ENCODE measurements at regions not wholly inside any gene's neighbourhood (a gene's known extent, or its start where the extent isn't known, plus 50 kb on each side); places are given as distances from the start of the nearest gene placed in this dataset.
"Not testable (repeated sequence)": the region's sequence is repeated elsewhere in the genome, so short reads cannot be mapped to it uniquely, and the experiment has no call there.

- H3K27ac ChIP-seq: no peak overlapping the region
- no peak overlapping the region for H3K4me3 ChIP-seq
Observed at GRCh38 chr9:22969350-22969979, 522.8 kb downstream of the DMRTA1 start.

DNA sequence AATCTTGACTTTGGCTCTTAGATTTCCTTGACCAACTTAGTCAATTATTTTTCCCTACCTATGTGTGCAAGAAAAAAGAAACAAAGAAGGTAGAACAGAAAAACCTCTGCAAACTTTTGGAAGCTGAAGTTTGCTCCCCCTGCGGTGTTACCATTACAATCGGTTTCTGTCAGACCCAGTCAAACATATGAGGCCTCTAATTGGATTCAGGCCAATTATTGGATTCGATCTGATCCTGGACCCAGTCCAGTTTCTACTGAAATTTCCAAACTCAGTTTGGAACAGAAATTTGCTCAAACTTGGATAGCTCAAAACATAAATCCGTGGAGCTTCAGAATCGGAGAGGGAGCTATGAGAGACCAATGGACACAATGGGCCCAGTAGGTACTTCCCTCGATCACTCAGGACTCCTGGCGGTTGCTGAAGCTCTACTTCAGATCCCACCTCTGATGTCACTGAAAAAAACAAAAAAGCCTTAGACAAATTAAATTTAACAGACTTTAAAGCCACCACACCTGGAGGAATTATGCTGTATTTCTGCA, 523.9 kb downstream of the DMRTA1 start:
- H3K27ac ChIP-seq: no peak overlapping the region
- no peak overlapping the region for H3K4me3 ChIP-seq

GRCh38 chr9:22975951-22976350, 529.3 kb downstream of the DMRTA1 start:
- Histone ChIP-seq H3K4me3 (no peak overlapping the region), H3K27ac (no peak overlapping the region)

- Histone ChIP-seq H3K27ac (no peak overlapping the region), H3K4me3 (no peak overlapping the region)
Observed at GRCh38 chr9:22976454-22976853, 529.8 kb downstream of the DMRTA1 start.

DNA sequence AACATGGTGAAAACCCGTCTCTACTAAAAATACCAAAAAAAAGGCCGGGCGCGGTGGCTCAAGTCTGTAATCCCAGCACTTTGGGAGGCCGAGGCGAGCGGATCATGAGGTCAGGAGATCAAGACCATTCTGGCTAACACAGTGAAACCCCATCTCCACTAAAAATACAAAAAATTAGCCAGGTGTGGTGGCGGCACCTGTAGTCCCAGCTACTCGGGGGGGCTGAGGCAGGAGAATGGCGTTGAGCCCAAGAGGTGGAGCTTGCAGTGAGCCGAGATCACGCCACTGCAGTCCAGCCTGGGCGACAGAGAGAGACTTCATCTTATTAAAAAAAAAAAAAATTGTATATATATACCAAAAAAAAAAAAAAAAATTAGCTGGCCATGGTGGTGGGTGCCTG, 533.8 kb downstream of the DMRTA1 start:
- H3K4me3 ChIP-seq, H3K27ac ChIP-seq: not testable (repeated sequence)

- H3K4me3 ChIP-seq: no peak overlapping the region
- H3K27ac ChIP-seq: no peak overlapping the region
Observed at GRCh38 chr9:22986556-22986955, 539.9 kb downstream of the DMRTA1 start.

DNA sequence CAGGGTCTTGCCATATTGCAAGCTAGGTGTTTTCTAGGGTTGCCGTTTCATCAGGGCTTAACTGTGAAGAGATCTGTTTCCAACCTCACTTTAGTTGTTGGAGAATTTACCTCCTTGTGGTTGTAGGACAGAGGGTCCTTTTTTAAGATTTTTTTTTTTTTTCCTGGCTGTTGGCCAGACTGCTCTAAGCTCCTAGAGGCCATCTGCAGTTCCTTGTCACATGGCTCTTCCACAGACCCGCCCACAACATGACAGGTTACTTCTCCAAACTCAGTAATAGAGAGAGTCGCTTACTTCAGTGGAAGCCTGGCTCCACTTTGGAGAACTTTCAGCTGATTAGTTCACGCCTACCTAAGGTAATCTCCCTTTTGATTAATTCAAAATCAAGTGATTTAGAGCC, 543.7 kb downstream of the DMRTA1 start:
- no peak overlapping the region for H3K27ac ChIP-seq
- no peak overlapping the region for H3K4me3 ChIP-seq

- H3K4me3 ChIP-seq: no peak overlapping the region
- H3K27ac ChIP-seq: no peak overlapping the region
Observed at GRCh38 chr9:22992780-22993179, 546.2 kb downstream of the DMRTA1 start.

- no peak overlapping the region for H3K27ac ChIP-seq
- no peak overlapping the region for H3K4me3 ChIP-seq
Observed at GRCh38 chr9:22997923-22998322, 551.3 kb downstream of the DMRTA1 start.

GRCh38 chr9:23005156-23005555, 558.5 kb downstream of the DMRTA1 start:
- Histone ChIP-seq H3K4me3 (no peak overlapping the region), H3K27ac (no peak overlapping the region)

GRCh38 chr9:23006127-23006526, 559.5 kb downstream of the DMRTA1 start:
- Histone ChIP-seq H3K4me3 (no peak overlapping the region), H3K27ac (no peak overlapping the region)

DNA sequence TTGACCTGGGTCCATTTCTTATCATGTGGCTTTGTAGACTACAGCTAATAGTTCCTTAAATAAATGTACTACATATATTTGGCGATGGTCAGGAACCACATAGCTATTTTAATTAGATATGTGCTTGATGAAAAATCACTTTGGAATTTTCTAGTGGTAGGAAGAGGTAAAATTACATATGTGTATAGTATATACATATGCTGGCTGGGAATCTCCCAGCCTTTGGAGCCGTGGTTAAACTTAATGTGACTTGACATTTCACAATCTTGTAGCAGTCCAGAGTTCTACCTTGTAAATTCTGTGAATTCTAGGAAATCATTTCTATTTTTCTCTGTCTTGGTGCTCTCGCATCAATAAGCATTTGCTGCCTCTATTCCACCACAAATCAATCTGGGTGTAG, 565.0 kb downstream of the DMRTA1 start:
- Histone ChIP-seq H3K27ac (no peak overlapping the region), H3K4me3 (no peak overlapping the region)

DNA sequence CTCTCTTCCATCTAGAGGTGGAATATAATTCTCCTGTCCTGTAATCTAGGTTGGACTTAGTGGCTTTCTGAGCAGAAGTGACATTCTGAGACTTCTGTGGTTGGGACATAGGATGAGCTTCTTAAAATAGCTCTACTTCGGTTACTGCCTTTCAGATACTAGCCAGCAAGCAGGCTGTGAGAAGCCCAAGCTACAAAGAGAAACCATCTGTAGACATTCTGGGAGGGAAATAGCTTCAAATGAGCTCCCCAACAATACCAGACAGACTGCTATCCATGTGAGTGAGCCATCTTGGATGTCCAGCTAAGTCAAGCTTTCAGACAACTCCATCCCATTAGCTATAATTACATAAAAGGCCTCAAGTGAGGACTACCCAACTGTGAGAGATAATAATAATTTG, 568.9 kb downstream of the DMRTA1 start:
- no peak overlapping the region for H3K27ac ChIP-seq
- no peak overlapping the region for H3K4me3 ChIP-seq

DNA sequence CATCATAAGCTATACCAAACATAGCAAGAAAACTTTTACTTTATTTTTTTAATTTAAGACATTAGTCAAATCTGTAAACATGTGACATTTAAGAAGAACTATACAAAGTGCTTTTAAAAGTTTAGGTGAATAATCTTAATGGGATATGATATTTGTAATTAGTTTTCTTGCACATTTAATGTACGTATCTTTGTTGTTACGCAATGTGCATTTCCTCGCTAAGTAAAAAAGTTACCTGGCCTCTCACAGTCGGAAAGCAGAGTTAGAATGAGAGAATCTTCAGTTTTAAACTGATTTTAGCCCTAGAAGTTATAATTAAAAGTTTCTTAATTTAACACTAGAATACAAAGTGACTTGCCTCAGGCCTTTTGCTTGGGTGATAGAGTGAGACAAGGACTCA, 589.8 kb downstream of the DMRTA1 start:
- Histone ChIP-seq H3K27ac (no peak overlapping the region), H3K4me3 (no peak overlapping the region)

DNA sequence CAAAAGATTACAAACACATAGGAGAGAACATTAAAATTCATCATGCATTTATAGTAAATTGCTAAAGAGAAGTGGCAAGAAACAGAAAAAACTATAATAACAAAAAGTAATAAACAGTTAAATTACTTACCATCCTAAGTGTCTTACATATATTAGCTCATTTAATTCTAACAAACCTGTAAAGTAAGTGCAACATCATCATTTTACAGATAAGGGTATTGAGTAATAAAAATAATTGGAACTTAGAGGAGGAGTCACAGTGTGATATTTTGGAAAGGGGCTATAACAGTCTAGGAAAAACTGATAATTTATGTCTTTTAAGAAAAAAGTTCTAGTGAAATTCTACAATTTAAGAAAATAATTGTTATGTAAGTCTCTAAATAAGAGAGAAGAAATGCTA, 592.8 kb downstream of the DMRTA1 start:
- Histone ChIP-seq H3K4me3 (no peak overlapping the region), H3K27ac (no peak overlapping the region)

DNA sequence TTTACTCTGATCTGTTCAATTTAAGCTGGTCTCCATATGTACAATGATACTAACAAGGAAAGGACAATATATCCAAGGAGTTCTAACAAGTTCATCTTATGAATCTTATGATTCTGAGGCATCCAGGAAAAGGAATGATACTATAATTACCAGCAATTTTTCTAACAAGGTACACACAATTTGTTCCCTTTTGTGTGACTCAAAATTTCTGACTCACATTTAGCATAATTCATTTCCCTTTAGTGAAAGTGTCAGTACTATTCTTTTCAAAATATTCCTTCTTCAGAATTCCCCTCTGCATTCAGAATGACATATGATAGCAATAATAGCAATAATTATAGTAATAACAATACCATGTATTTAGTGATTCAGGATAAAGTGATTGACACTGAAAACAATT, 594.8 kb downstream of the DMRTA1 start:
- Histone ChIP-seq H3K27ac (no peak overlapping the region), H3K4me3 (no peak overlapping the region)

DNA sequence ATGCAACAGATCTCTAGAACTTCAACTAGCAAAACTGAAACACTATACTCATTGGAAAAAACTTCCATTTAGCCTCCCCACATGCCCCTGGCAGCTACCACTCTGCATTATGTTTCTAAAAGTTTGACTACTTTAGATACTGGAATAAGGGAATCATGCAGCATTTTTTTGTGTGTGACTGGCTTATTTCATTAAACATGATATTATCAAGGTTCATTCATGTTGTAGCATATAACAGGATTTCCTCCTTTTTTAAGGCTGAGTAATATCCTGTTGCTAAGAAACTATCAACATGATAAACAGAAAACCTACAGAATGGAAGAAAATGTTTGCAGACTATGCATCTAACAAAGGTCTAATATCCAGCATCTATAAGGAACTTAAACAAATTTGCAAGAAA, 597.9 kb downstream of the DMRTA1 start:
- H3K27ac ChIP-seq: no peak overlapping the region

GRCh38 chr9:23046026-23046425, 599.4 kb downstream of the DMRTA1 start:
- not testable (repeated sequence) for H3K4me3 ChIP-seq, H3K27ac ChIP-seq

More for the DNA sequence above, 597.9 kb downstream of the DMRTA1 start:
- no peak overlapping the region for H3K4me3 ChIP-seq

DNA sequence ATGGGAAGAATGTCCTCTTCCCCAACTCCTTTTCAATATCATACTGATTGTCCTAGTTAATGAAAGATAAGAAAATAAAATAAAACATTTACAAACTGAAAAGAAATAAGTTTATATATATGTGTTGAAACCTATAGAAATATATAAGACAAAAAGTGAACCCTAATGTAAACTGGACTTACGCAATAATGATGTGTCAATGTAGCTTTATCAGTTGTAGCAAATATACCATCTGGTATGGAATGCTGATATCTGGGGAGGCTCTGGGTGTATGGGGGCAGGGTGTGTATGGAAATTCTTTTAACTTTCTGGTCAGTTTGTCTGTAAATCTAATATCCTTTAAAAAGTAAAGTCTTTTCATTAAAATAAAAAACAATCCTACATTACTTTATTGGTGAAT, 603.9 kb downstream of the DMRTA1 start:
- no peak overlapping the region for H3K4me3 ChIP-seq
- no peak overlapping the region for H3K27ac ChIP-seq

DNA sequence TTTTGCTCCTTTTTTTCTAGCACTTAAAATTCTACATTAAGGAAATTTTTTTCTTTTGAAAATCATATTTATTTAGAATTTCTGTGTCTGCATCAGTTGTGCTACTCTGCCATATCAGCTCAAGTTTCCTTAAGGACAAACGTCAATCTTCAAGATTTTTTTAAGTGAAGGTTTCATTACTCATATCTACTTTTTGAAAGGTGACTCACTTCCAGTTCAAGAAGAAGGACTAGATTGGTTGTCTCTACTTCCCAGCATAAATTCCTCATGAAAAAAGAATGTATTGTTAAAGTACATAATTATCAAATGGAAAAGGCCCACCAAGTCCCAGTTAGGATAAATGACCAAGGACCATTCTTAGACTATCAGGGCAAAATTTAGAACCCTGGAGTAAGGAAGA, 626.5 kb downstream of the DMRTA1 start:
- Histone ChIP-seq H3K4me3 (no peak overlapping the region), H3K27ac (no peak overlapping the region)

- no peak overlapping the region for H3K27ac ChIP-seq
Observed at GRCh38 chr9:23079798-23080197, 633.2 kb downstream of the DMRTA1 start.

DNA sequence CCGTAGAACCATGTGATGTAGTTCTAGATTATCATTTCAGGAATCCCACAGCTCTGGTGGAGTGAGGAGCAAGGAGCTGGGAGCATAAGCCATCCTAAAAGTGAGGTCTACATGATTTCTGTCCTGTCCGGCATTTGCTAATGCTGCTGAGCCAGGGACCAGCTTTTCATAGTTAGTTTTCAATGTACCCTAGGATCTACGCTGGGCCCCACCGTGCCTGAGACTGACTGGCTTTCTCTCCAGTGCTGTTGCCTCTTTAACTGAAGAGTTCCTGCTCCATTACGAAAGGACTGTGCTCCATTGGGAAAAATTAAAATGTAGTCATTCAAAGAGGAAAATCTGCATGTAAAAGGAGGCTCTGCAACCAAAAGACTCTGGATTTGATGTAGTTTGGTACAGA, 634.8 kb downstream of the DMRTA1 start:
- H3K4me3 ChIP-seq: no peak overlapping the region
- H3K27ac ChIP-seq: no peak overlapping the region

More at GRCh38 chr9:23079798-23080197, 633.2 kb downstream of the DMRTA1 start:
- H3K4me3 ChIP-seq: no peak overlapping the region

All from skin epidermis (tissue), 12 donors.